ENCODE measurements at regions not wholly inside any gene's neighbourhood (a gene's known extent, or its start where the extent isn't known, plus 50 kb on each side); places are given as distances from the start of the nearest gene placed in this dataset.

- DNase-seq = no peak
These were observed 51.2 kb upstream of the RNF144B start for GRCh38 chr6:18335948-18336347.

- DNase-seq = no peak
These were observed 52.9 kb upstream of the RNF144B start for GRCh38 chr6:18334251-18334650.

GRCh38 chr6:18330548-18331081, 56.5 kb upstream of the RNF144B start:
- DNase-seq = no peak

- DNase-seq = no peak
These were observed 57.4 kb upstream of the RNF144B start for GRCh38 chr6:18329776-18330175.

GRCh38 chr6:18328540-18328939, 58.6 kb upstream of the RNF144B start:
- DNase-seq = no peak

GRCh38 chr6:18328070-18328469, 59.1 kb upstream of the RNF144B start:
- no peak for DNase-seq

GRCh38 chr6:18327626-18328025, 59.5 kb upstream of the RNF144B start:
- DNase-seq = peak; percentile 1

GRCh38 chr6:18326980-18327379, 60.2 kb upstream of the RNF144B start:
- no peak for DNase-seq

- DNase-seq = no peak
These were observed 61.1 kb upstream of the RNF144B start for GRCh38 chr6:18326001-18326400.

GRCh38 chr6:18324706-18325042, 60.3 kb upstream of the DEK start:
- DNase-seq = no peak

- DNase-seq = peak; percentile 69
These were observed 59.8 kb upstream of the DEK start for GRCh38 chr6:18323935-18324705.

- DNase-seq = no peak
These were observed 53.5 kb upstream of the DEK start for GRCh38 chr6:18317850-18318249.

GRCh38 chr6:18314317-18314997, 50.1 kb upstream of the DEK start:
- no peak for DNase-seq
